Epithelial cell of prostate (primary cell): ENCODE measurements at regions not wholly inside any gene's neighbourhood (a gene's known extent, or its start where the extent isn't known, plus 50 kb on each side); places are given as distances from the start of the nearest gene placed in this dataset.

Source experiments
- DNase-seq: peaks from one replicate; pipeline ENCODE4 v3.0.0-alpha.2; 2011; ENCODE audit warnings: low read depth, low spot score
- H3K27ac ChIP-seq: fragments of 450-650 bp; 2 replicates; pipeline ENCODE4 v1.5.1; 2017; ENCODE audit warnings: mild to moderate bottlenecking

DNA sequence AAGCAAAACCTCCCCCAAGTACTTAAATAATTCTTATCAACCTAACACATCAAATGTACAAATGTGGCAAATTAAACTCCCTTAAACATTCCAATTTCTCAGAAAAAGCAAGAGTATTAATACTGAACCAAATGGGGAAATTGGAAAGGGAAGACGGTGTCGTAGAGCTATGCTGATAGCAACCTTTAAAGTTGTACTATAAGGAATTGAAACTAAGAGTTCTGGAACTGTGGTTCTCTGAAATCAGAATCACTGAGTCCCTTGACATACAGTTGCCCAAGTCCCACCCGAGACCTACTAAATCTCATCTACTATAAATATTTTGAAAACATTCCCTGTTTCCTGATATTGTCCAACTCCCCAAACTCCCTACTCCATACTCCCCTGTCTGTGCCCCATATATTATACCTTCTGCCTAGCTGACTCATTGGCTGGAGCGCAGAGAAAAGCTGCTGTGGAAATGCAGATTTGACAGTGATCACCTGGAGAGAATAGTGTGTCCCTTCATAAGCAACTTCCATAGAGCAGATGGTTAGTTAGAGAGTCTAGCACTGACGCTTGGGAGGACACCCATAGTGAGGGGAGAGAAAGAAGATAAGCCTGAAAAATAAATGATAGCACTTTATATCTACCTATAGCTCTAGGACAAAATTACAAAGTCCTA, 51.4 kb upstream of the ITM2B start:
- no peak overlapping the region for H3K27ac ChIP-seq

DNA sequence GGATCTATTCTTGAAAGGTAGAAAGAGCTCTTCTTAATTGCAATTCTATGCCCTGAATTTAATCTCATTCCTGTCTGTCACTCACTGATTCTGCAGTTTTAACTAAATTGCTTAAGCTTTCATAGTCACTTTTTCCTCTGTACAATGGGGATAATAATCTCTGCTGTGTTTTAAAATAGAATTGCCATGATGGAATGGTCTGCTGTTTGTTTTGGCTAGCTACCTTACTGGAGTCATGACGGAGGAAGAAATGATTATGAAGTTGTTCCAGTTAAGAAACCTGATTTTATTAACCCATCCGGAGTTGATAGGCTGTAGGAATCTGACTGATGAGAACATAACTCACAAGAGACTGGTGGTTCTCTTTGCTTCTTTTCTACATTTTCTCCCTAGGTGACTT, 54.9 kb upstream of the ITM2B start:
- no peak for DNase-seq
- no peak overlapping the region for H3K27ac ChIP-seq

More for the DNA sequence above, 51.4 kb upstream of the ITM2B start:
- DNase-seq = no peak

DNA sequence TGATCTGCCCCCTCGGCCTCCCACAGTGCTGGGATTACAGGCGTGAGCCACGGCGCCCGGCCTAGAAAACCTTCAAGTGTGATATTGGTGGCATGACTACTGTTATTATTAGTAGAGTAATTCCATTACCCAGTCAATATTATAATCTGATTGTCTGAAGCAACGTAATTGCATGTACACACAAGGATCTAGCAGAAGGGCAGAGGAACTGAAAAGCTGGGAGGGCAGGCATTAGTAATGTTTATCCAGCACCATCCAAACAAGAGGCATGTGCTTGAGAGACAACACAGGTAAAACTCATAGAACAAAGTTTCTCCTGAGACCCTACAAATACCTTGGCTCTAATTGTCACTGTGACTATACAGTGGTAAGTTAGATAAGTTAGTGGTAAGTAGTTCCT, 56.2 kb upstream of the ITM2B start:
- no peak overlapping the region for H3K27ac ChIP-seq
- DNase-seq = no peak

DNA sequence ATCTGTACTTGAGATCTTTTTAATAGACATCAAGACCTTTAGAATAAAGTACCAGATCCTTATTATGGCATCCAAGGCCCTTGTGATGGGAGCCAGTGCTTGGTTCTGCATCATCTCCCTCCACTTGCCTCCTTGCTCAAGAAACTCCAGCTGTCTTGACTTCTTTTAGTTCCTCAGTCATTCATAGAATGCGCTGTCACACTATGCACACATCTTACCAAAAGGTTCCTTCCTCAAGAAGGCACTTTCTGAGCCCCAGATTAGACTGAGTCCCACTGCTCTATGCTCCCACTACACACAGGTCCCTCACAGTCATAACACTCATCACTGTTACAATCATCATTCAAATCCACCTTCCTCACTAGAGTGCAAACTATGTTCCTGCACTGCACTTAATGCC, 57.8 kb upstream of the ITM2B start:
- H3K27ac ChIP-seq = no peak overlapping the region
- no peak for DNase-seq

DNA sequence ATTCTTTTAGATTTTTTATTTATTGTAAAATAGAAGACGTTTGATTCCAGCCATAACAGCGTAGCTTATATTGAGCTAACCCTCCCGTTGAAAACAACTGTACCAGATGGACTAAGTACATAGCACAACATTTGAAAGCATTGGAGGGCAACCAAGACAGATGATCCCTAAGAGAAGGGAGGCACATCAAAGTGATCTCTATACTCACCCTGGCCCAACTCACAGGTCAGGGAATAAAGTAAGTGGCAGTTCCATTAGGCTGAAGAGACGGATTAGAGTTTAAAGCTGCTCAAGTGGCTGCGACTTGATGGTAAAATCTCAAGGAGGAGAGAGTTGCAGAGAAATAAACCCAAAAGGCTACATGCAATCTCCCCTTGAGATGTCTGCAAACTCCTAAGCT, 65.1 kb upstream of the ITM2B start:
- no peak for DNase-seq
- H3K27ac ChIP-seq = no peak overlapping the region

DNA sequence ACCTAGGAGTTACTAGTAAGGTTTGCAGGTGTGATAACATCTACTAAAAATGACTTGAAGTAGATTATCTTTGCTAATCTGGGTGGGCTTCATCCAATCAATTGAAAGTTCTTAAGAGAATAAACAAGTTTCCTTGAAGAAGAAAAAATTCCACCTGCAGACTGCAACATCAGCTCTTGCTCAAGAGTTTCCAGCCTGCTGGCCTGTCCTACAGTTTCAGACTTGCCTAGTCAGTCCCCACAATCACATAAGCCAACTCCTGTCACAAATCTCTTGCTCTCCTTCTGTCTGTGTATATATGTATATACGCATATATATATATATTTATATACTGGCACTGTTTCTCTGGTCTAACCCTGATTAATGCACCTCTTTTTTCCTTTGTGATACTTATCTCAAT, 67.3 kb upstream of the ITM2B start:
- H3K27ac ChIP-seq = no peak overlapping the region
- DNase-seq = no peak

DNA sequence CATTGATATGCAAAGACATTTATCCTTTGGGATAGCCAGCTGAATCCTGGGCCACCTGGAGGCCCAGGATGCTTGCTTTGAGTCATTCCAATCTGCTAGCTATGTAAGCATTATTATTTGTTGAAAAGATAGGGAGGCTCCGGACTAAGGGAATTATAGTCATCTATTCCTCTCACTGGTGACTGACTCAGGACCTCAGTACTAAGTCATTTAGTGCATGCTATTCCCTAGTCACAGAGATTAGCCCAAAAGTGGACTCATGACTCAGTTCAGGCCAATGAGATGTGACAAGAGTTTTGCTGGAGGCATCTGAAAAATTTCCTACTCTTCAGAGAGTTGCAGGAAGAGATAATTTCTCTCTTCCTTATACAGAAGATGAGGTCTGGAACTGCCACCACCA, 67.9 kb upstream of the ITM2B start:
- H3K27ac ChIP-seq = no peak overlapping the region
- DNase-seq = no peak

DNA sequence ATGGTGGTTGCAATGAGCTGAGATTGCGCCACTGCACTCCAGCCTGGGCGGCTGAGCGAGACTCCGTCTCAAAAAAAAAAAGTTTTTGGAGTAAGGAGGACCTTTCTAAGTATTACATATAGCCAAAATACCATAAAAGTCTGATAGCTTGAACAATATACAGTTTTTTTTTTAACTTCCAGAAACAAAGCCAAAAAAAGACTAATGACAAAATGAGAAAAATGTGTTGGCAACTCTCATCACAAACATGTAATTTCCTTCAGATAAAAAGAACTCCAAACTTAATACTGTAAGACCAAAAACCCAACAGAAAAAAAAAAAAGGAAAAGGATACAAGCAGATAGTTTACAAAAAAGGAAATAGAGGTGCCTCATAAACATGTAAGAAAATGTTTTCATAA, 68.2 kb upstream of the MED4 start:
- H3K27ac ChIP-seq = no peak overlapping the region
- DNase-seq = no peak

DNA sequence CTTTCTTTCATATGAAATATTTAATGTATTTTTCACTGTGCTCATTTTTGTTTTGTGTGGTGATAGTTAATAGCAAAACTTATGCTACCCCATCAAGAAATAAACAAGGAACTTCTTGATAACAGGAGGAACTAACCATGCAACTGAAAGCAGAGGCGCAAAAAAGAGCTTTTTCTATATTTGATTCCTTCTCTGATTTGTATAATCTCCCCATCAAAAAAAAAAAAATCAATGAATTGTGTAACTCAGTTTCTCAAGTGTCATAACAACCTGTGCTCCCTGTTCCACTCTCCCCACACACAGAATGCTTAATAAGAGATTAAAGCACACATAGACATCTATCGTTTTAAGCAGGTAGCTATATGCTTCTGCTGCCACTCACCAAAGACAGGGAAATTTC, 67.3 kb upstream of the MED4 start:
- DNase-seq = no peak
- no peak overlapping the region for H3K27ac ChIP-seq

DNA sequence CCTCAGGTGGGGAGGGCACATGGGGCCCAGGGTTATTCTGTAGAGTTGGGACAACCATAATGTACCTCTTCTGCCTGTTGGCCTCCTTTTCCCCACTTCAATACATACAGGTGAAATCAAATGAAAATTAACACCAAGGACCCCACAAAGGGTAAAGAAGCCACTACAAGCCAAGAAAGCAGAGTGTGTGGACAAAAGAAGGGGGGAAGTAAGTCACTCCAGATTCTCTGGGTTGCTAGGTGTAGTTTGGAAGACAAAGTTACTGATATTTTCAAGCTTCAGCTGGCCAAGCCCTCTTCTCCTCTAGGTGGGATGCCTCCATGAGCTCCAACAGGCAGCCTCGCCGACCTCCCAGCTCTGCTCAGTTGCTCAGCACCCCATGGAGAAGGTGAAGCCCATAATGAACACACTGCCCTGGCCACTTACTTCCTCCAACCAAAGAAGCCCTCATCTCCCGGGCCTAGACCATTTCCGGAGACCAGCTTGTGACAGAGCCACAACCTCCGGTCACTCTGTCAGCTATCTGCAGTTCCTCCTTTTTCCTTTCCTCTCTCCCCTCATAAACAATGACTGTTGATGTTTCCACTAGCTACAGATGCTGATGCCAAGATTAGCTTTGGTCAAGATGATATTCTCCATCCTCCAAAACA, 66.8 kb upstream of the MED4 start:
- DNase-seq = no peak
- H3K27ac ChIP-seq = peak overlapping the region; percentile 92

DNA sequence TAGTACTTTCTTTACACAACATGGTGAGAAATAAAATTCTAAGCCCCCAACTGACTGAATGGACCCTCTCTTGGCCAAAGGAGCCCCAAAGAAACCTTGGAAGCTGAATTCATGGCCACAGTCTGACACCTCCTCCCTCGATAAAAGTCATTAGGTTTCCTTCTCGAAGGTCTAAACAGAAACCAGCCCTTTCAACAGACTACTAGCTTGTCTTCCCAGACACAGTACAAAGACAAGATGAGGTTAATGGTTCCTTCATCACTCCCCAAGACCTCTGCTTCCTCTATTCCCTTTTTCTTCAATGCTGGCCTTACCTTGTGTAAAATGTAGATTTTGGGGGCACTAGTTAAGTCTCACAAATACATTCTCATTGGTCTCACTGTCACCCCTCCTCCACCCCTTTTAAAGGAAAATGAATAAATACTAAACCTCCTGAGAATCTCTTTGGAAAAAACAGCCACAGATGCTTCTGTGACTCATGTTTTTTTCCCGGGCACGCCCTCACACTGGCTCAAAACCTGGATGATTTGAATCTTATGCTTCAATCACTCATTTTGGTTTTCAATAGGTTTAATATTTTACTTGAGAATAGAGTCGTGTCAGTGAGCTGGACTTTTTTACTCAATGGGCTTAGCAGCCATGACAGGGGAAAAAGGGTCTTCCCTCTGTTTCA, 65.8 kb upstream of the MED4 start:
- no peak for DNase-seq
- H3K27ac ChIP-seq = peak overlapping the region; percentile 92

DNA sequence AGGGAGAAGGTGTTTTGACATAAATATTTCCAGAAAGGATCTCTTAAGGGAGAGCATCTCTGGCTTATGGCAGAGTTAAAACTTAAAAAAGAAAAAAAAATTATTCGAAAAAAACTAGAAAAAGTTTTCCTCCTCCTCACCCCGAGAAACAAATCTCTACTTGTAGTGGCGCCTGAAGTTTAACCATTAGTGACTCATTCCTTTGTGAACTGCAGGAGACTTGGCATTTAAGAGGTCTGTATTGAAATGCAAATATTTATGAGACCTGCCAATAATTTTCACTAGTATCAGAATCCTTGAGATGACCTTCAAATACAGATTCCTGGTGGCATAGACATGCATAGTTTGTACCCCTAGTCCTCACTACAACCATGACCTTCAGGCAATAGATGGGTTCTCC, 64.9 kb upstream of the MED4 start:
- H3K27ac ChIP-seq = peak overlapping the region; percentile 92
- peak; percentile 45 for DNase-seq

DNA sequence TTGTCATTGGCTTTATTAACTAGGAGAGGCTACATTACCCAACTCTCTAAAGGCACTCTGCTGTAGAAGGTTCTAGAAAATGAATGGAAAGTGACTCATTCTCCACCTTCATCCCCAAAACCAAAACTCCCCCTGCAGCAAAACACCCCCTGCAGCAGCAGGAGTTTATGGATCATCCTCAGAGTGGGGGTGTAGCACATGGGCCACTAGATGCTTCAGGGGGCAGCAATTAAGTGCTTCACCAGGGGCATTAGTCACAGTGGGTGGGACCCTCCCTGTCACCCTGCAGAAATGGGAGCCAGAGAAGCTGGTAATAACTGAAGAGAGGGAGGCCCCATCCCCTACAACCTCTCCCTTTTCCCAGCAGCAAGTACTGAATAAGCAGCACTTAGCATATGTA, 64.5 kb upstream of the MED4 start:
- DNase-seq = no peak
- peak overlapping the region; percentile 92 for H3K27ac ChIP-seq

DNA sequence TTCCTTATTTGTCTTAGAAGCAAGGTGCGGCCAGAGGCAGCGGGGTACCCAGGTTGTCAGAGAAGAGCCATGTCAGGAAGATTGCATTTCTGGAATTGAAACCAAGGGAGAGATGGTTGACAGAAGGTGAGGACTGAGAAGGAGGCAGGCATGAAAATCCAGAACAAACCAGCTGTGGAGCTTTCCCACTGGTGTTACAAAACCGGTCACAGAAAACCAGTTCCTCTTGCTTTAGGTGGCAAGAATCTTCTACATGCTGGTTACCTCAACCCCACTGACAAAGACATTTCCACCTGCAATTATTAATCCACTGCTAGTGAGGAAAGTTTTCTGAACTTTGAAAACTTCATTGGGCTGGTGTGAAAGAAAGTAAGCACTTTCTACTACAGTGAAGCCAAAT, 64.0 kb upstream of the MED4 start:
- DNase-seq = no peak
- H3K27ac ChIP-seq = peak overlapping the region; percentile 92

DNA sequence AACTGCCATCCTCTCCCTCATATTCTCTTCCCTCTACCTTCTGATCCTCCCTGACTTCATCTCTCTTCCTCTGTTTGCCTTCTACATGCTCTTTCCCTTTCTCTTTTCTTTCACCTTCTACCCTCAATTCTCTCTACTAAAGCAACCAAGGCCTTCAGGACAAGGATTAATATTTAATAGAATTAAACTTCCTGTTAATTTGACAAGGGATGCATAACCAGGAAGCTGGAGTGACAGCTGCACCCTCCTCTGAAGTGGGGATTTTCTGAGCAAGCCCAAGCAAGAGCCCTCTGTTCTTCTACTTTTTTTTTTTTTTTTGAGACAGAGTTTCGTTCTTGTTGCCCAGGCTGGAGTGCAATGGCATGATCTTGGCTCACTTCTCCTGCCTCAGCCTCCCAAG, 63.4 kb upstream of the MED4 start:
- peak overlapping the region; percentile 92 for H3K27ac ChIP-seq
- DNase-seq = peak; percentile 56

DNA sequence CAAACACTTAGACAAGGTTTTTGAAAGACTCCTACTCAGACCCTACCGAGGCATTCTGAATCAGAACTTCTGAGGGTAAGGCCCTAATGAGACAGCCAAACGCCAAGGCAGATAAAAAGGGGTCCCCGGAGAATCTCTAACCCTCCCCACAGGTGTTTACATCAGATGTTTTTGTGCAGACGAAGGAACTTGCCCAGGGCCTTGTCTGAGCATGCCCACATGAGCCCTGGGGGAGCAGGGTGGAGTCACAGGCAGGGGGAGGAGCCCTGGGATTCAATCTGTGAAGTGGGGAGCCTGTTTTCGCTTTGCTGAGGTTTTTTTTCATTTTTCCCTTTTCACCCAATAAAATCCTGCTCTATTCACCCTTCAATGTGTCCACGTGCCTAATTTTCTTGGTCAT, 61.6 kb upstream of the MED4 start:
- peak overlapping the region; percentile 92 for H3K27ac ChIP-seq
- DNase-seq = peak; percentile 40

DNA sequence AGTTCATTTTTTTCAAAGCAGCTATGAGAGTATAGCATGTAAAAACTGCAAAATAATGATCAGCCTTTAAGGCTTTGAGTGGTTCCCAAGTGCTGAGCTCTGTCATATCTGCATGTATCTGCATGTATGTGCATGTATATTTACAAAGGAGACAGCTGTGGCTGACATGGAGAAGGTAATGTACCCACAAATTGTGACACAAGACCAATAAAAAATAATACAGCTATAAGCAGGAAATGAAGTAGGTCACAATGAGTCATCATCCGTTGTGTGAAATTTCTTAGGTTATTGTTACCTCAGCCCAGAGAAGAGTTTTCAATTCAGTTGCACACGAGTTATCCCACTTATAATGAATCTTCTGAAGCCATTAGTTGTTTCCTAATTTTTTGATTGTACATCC, 60.9 kb upstream of the MED4 start:
- peak overlapping the region; percentile 92 for H3K27ac ChIP-seq
- peak; percentile 99 for DNase-seq

DNA sequence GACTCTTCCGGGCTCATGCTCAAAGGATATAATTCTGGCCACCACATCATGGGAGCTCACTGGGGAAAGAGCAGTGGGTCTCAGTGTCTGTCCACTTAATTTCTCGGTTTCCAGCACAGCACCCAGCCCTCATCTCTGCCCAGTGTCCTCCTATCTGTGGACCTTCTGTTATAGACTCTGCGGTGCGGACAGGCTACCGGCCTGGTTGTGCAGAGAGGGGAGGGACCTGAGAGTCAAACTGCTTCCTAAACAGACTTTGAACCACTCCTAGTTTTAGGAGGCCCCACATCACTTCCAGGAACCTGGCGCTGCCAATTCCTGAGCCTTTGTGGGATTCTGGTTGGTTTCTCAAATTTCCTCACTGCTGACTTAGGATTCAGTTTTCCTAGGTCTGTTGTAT, 59.8 kb upstream of the MED4 start:
- DNase-seq = no peak
- H3K27ac ChIP-seq = peak overlapping the region; percentile 92

DNA sequence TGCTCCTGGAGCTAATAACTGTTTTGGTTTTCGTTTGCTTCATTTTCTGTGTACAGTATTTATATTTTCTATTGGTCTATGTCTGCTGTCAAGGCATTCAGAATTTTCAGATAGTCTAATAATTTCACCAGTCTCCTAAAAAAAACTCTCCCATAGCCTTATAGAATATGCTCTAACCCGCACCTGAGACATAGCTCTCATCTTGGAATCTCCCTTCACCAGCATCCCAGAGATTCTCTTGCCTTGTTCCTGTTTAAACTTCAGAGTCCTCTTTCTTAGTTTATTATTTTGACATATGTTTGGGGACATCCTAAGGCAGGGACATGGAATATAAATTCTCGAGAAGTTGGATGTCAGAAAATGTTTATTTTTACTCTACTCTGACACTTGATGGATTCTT, 58.3 kb upstream of the MED4 start:
- no peak for DNase-seq
- H3K27ac ChIP-seq = peak overlapping the region; percentile 92

DNA sequence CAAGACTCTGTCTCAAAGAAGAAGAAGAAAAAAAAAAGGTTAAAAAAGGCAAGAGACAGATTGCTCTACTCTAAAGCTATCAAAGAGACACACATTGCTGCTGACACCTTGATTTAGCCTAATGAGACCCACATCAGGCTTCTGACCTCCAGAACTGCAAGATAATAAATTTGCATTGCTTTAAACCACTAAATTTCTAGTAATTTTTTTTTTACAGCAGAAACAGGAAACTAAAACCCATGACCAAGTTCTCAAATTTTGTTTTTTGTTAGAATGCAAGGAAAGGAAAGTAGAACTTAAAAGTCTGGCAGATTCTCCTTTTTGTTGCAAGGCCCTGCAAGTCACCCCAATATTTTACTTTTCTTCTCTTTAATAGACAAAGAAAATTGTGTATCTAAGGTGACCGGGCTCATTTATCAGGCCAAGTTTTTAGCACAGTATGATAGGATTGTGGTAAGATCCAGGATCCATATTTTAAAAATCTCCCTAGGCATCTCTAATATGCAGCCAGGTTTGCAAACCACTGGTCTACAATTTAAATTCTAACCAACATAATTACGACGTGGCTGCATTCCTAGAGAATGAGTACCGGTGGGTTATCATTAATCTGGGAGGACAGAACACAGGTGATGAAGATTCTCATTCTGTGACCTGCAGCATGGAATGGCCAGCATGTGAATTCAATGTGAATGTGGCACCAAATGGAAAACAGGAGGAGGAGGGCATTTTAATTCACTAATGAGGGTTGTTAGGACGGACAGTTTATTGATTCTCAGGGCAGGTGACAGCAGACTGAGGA, 56.7 kb upstream of the MED4 start:
- DNase-seq = no peak
- H3K27ac ChIP-seq = no peak overlapping the region

DNA sequence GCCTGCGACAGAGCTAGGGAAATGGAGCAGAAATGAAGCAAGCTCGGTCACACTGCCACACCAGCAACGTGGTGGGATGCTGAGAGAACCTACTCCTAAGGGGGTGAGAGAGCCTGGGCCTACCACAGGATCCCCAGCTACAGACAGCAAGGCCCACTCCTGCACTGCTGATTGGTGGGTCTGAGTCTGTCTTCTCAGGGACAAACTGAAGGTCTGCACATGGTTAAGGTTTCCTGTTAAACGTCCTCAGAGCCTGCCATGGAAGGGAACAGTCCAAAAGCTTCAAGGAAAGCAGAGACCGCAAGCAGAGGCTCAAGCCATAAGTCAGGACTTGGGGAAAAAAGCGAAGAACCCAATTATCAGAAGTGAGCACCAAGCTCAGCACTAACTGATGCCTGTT, 53.5 kb upstream of the MED4 start:
- no peak overlapping the region for H3K27ac ChIP-seq
- DNase-seq = no peak
